ENCODE measurements at regions not wholly inside any gene's neighbourhood (a gene's known extent, or its start where the extent isn't known, plus 50 kb on each side); places are given as distances from the start of the nearest gene placed in this dataset.

DNA sequence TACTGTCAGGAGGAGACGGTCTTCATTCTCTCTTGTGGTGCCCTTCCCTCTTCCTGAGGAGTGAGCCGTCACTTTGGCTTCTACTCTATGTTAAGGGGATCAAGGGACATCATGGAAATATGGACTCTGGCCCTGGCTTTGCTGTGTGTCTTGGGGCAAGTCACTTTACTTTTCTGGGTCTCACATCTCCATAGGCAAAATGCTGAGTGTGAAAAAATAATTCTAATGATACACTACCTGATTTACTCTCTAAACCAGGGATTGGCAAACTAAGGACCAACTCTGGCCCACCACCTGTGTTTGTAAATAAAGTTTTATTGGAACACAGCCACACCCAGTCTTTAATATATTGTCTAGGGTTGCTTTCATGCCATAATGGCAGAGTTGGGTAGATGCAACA lies 548.7 kb upstream of the CDH5 start:
- no peak overlapping the region for H3K27ac Mint-ChIP-seq
- POLR2A ChIA-PET: no interaction called here
- Histone ChIP-seq H3K4me3 (ENCODE audit: control extremely low read depth in 1 of 5, extremely low read depth in 1 of 5, insufficient read depth in 1 of 5, low read depth in 2 of 5, low read length in 4 of 5) (no peak overlapping the region), H3K9ac (ENCODE audit: low read length) (no peak overlapping the region), H3K27ac (ENCODE audit: low read length in 2 of 2) (no peak overlapping the region), H3K27me3 (replicated peaks in 1 of 4; ENCODE audit: control extremely low read depth in 1 of 4, control insufficient read depth in 3 of 4, insufficient read depth in 4 of 4, low read length in 3 of 4) (no peaks in the 10 kb centered on the region), H3K9me3 (ENCODE audit: control extremely low read depth in 1 of 3, control insufficient read depth in 2 of 3, insufficient read depth in 1 of 3, low read length in 2 of 3) (peaks cover 0 to 3% (median 0%) of the 10 kb centered on the region in 3 donors), H3K4me2 (replicated peaks; ENCODE audit: low read depth, low read length, poor library complexity, severe bottlenecking) (no peak overlapping the region), H3K36me3 (replicated peaks in 1 of 2; ENCODE audit: control extremely low read depth in 1 of 2, control insufficient read depth in 1 of 2, extremely low read depth in 1 of 2, insufficient read depth in 2 of 2, low read length in 1 of 2) (no peaks in the 10 kb centered on the region), H3K79me2 (ENCODE audit: control insufficient read depth, insufficient read depth, low read length) (no peaks in the 10 kb centered on the region), H2AFZ (ENCODE audit: insufficient read depth, low read depth, low read length, poor library complexity, severe bottlenecking) (no peak overlapping the region), H3K4me1 (ENCODE audit: control insufficient read depth in 2 of 2, insufficient read depth in 2 of 2, low read length in 2 of 2) (no peaks in the 10 kb centered on the region), H4K20me1 (ENCODE audit: control insufficient read depth, insufficient read depth, low read length, poor library complexity, severe bottlenecking) (no peaks in the 10 kb centered on the region)
- ATAC-seq (ENCODE audit: low read depth) (no peak), DNase-seq (no peak)
- no peaks in the 10 kb centered on the region for H3K4me1 Mint-ChIP-seq
- no peaks in the 10 kb centered on the region for H3K9me3 Mint-ChIP-seq (ENCODE audit: insufficient read depth)
- intact Hi-C loops (cut with micrococcal nuclease): no loop called here
- TF ChIP-seq EZH2 (IDR thresholded peaks at IDR 0.05; ENCODE audit: borderline replicate concordance, insufficient read depth, low read depth, low read length, poor library complexity, severe bottlenecking): no peak
- H3K27me3 Mint-ChIP-seq: no peaks in the 10 kb centered on the region
- CTCF ChIA-PET: no interaction called here
- no CpG with 5 or more reads among the region's 2 CpGs for WGBS (ENCODE audit: insufficient coverage)
- no peak overlapping the region for H3K4me3 Mint-ChIP-seq

DNA sequence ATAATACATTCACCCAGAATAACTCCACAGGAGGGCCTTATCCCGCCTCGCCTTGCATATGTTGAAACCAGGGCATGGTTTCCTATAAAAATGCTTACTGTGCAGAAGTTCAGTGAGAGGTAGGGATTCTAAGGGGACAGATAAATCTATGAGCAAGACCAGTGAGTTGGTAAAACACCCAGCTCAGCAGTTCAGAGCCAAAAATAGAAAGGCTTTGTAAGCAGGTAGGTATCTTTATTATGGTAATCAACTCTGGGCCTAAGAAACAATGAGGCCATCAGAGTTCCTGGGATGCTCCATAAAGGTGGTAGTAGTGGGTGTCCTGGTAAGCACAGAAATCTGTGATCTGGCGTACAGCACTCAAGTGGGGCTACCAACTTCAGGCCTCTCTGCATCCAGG lies 549.4 kb upstream of the CDH5 start:
- ATAC-seq (ENCODE audit: low read depth): no peak
- intact Hi-C loops (cut with micrococcal nuclease): no loop called here
- Mint-ChIP-seq H3K9me3 (ENCODE audit: insufficient read depth) (no peaks in the 10 kb centered on the region), H3K27ac (no peak overlapping the region), H3K4me3 (no peak overlapping the region), H3K4me1 (no peaks in the 10 kb centered on the region), H3K27me3 (no peaks in the 10 kb centered on the region)
- 92% methylated on average over 2 of the region's 3 CpGs for WGBS (ENCODE audit: insufficient coverage)
- no peak overlapping the region for H3K4me3 ChIP-seq (ENCODE audit: control extremely low read depth in 1 of 5, extremely low read depth in 1 of 5, insufficient read depth in 1 of 5, low read depth in 2 of 5, low read length in 4 of 5)
- no peaks in the 10 kb centered on the region for H3K27me3 ChIP-seq (replicated peaks in 1 of 4; ENCODE audit: control extremely low read depth in 1 of 4, control insufficient read depth in 3 of 4, insufficient read depth in 4 of 4, low read length in 3 of 4)
- H3K79me2 ChIP-seq (ENCODE audit: control insufficient read depth, insufficient read depth, low read length): no peaks in the 10 kb centered on the region
- TF ChIP-seq, protein P1, sequence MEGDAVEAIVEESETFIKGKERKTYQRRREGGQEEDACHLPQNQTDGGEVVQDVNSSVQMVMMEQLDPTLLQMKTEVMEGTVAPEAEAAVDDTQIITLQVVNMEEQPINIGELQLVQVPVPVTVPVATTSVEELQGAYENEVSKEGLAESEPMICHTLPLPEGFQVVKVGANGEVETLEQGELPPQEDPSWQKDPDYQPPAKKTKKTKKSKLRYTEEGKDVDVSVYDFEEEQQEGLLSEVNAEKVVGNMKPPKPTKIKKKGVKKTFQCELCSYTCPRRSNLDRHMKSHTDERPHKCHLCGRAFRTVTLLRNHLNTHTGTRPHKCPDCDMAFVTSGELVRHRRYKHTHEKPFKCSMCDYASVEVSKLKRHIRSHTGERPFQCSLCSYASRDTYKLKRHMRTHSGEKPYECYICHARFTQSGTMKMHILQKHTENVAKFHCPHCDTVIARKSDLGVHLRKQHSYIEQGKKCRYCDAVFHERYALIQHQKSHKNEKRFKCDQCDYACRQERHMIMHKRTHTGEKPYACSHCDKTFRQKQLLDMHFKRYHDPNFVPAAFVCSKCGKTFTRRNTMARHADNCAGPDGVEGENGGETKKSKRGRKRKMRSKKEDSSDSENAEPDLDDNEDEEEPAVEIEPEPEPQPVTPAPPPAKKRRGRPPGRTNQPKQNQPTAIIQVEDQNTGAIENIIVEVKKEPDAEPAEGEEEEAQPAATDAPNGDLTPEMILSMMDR (IDR thresholded peaks at IDR 0.05): no peak
- no peak for TF ChIP-seq EZH2 (IDR thresholded peaks at IDR 0.05; ENCODE audit: borderline replicate concordance, insufficient read depth, low read depth, low read length, poor library complexity, severe bottlenecking)
- no peak for DNase-seq
- no peak overlapping the region for H3K4me2 ChIP-seq (replicated peaks; ENCODE audit: low read depth, low read length, poor library complexity, severe bottlenecking)
- H2AFZ ChIP-seq (ENCODE audit: insufficient read depth, low read depth, low read length, poor library complexity, severe bottlenecking): no peak overlapping the region
- H3K9me3 ChIP-seq (ENCODE audit: control extremely low read depth in 1 of 3, control insufficient read depth in 2 of 3, insufficient read depth in 1 of 3, low read length in 2 of 3): peaks cover 0 to under 1% (median 0%) of the 10 kb centered on the region in 3 donors
- H3K36me3 ChIP-seq (replicated peaks in 1 of 2; ENCODE audit: control extremely low read depth in 1 of 2, control insufficient read depth in 1 of 2, extremely low read depth in 1 of 2, insufficient read depth in 2 of 2, low read length in 1 of 2): no peaks in the 10 kb centered on the region
- H4K20me1 ChIP-seq (ENCODE audit: control insufficient read depth, insufficient read depth, low read length, poor library complexity, severe bottlenecking): no peaks in the 10 kb centered on the region
- no peaks in the 10 kb centered on the region for H3K4me1 ChIP-seq (ENCODE audit: control insufficient read depth in 2 of 2, insufficient read depth in 2 of 2, low read length in 2 of 2)
- H3K9ac ChIP-seq (ENCODE audit: low read length): no peak overlapping the region
- ChIA-PET POLR2A (no interaction called here), CTCF (no interaction called here)
- no peak overlapping the region for H3K27ac ChIP-seq (ENCODE audit: low read length in 2 of 2)
